ENCODE measurements at regions not wholly inside any gene's neighbourhood (a gene's known extent, or its start where the extent isn't known, plus 50 kb on each side); places are given as distances from the start of the nearest gene placed in this dataset.

DNA sequence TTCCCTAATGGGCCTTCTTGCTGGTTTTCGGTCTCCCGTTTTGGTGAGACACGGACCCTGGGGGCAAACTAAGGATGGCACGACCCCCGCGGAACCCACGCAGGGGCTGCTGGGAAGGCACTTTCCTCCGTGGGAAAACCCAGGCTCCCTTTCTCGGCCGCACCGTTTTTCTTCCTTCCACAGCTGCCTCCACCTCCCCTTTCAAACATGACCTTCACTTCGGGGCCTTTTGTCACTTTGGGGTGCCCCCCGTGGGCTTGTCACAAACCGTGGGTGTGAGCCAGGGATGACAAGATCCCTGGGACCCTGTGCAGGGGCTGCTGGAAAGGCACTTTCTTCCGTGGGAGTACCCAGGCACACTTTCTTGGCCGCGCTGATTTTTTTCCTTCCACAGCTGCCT, 268.7 kb downstream of the ALG10 start:
- H3K27ac ChIP-seq (ENCODE audit: low read depth in 2 of 2, low read length in 2 of 2): no peak overlapping the region
- DNase-seq (peak in 3 of 5 donors; percentile 3 to 38 (median 8)), FAIRE-seq (no peak)
- H3K27me3 ChIP-seq (ENCODE audit: control insufficient read depth, insufficient read depth, low read length): no peaks in the 10 kb centered on the region
- TF ChIP-seq CTCF (IDR thresholded peaks at IDR 0.05; ENCODE audit: borderline replicate concordance, extremely low read depth, insufficient read depth): no peak
- H3K9ac ChIP-seq (ENCODE audit: low read length in 3 of 3): no peak overlapping the region
- intact Hi-C loops (cut with DNase I): no loop called here
- no peaks in the 10 kb centered on the region for H3K36me3 ChIP-seq (ENCODE audit: control insufficient read depth in 2 of 3, insufficient read depth in 3 of 3, low read length in 3 of 3)
- no peaks in the 10 kb centered on the region for H3K4me1 ChIP-seq (ENCODE audit: control insufficient read depth in 2 of 3, insufficient read depth in 2 of 3, low read depth in 1 of 3, low read length in 3 of 3)
- peaks cover 0 to 10% (median 0%) of the 10 kb centered on the region in 3 donors for H3K9me3 ChIP-seq (ENCODE audit: control insufficient read depth in 2 of 3, insufficient read depth in 1 of 3, low read length in 3 of 3)
- H3K4me3 ChIP-seq (ENCODE audit: low read length in 3 of 3): no peak overlapping the region

GRCh38 chr12:34291426-34291901, 269.2 kb downstream of the ALG10 start:
- peaks cover 0 to 5% (median 0%) of the 10 kb centered on the region in 3 donors for H3K9me3 ChIP-seq (ENCODE audit: control insufficient read depth in 2 of 3, insufficient read depth in 1 of 3, low read length in 3 of 3)
- FAIRE-seq: no peak

DNA sequence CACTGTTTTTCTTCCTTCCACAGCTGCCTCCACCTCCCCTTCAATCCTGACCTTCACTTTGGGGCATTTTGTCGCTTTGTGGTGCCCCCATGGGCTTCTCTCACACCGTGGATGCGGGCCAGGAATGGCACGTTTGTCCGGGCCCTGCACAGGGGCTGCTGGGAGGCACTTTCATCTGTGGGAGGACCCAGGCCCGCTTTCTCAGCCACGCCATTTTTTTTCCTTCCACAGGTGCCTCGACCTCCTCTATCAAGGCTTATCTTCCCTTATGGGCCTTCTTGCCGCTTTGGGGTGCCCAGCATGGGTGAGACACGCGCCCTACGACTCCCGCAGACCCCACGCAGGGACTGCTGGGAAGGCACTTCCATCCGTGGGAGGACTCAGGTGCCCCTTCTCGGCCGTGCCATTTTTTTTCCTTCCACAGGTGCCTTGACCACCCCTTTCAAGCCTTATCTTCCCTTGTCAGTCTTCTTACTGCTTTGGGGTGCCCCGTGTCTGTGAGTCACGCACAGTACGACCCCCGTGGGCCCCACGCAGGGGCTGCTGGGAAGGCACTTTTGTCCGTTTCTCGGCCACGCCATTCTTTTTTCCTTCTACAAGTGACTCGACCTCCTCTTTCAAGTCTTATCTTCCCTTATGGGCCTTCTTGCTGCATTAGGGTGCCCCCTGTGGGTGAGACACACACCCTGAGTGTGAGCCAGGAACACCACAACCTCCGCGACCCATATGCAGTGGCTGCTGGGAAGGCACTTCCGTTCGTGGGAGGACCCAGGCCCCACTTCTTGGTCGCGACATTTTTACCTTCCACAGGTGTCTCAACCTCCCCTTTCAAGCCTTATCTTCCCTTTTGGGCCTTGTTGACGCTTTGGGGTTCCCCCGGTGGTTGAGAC, 270.7 kb downstream of the ALG10 start:
- no peak for TF ChIP-seq CTCF (IDR thresholded peaks at IDR 0.05; ENCODE audit: borderline replicate concordance, extremely low read depth, insufficient read depth)
- Histone ChIP-seq H3K4me1 (ENCODE audit: control insufficient read depth in 2 of 3, insufficient read depth in 2 of 3, low read depth in 1 of 3, low read length in 3 of 3) (no peaks in the 10 kb centered on the region), H3K36me3 (ENCODE audit: control insufficient read depth in 2 of 3, insufficient read depth in 3 of 3, low read length in 3 of 3) (no peaks in the 10 kb centered on the region), H3K9me3 (ENCODE audit: control insufficient read depth in 2 of 3, insufficient read depth in 1 of 3, low read length in 3 of 3) (peaks cover 0 to 3% (median 0%) of the 10 kb centered on the region in 3 donors), H3K27ac (ENCODE audit: low read depth in 2 of 2, low read length in 2 of 2) (no peak overlapping the region), H3K27me3 (ENCODE audit: control insufficient read depth, insufficient read depth, low read length) (no peaks in the 10 kb centered on the region), H3K4me3 (ENCODE audit: low read length in 3 of 3) (no peak overlapping the region), H3K9ac (ENCODE audit: low read length in 3 of 3) (no peak overlapping the region)
- intact Hi-C loops (cut with DNase I): no loop called here
- DNase-seq: peak in 2 of 5 donors; percentile 19 to 46
- FAIRE-seq: no peak

More at GRCh38 chr12:34291426-34291901, 269.2 kb downstream of the ALG10 start:
- no peaks in the 10 kb centered on the region for H3K27me3 ChIP-seq (ENCODE audit: control insufficient read depth, insufficient read depth, low read length)
- no peaks in the 10 kb centered on the region for H3K4me1 ChIP-seq (ENCODE audit: control insufficient read depth in 2 of 3, insufficient read depth in 2 of 3, low read depth in 1 of 3, low read length in 3 of 3)
- intact Hi-C loops (cut with DNase I): no loop called here
- H3K9ac ChIP-seq (ENCODE audit: low read length in 3 of 3): no peak overlapping the region
- DNase-seq: peak in 2 of 5 donors; percentile 13 to 46
- H3K4me3 ChIP-seq (ENCODE audit: low read length in 3 of 3): no peak overlapping the region
- TF ChIP-seq CTCF (IDR thresholded peaks at IDR 0.05; ENCODE audit: borderline replicate concordance, extremely low read depth, insufficient read depth): no peak
- H3K36me3 ChIP-seq (ENCODE audit: control insufficient read depth in 2 of 3, insufficient read depth in 3 of 3, low read length in 3 of 3): no peaks in the 10 kb centered on the region
- H3K27ac ChIP-seq (ENCODE audit: low read depth in 2 of 2, low read length in 2 of 2): no peak overlapping the region
